Fibroblast of mammary gland (primary cell): ENCODE measurements at regions not wholly inside any gene's neighbourhood (a gene's known extent, or its start where the extent isn't known, plus 50 kb on each side); places are given as distances from the start of the nearest gene placed in this dataset.

Experiments
- DNase-seq: peaks from one replicate; pipeline ENCODE4 v3.0.0-alpha.2; 2010; ENCODE audit warnings: low read depth
- H3K4me3 ChIP-seq: 2 replicates; pipeline ENCODE4 v1.5.1; 2011; ENCODE audit warnings: low read depth, mild to moderate bottlenecking, low read length, moderate library complexity; ENCODE audit not compliant: control insufficient read depth
- CTCF ChIP-seq: conservative IDR thresholded peaks from 2 replicates; pipeline ENCODE4 v1.5.1; 2011; ENCODE audit warnings: low read depth, low read length, inconsistent platforms; ENCODE audit not compliant: control insufficient read depth, insufficient read depth

- DNase-seq, result no peak
- H3K4me3 ChIP-seq, result no peak overlapping the region
- no peak for TF ChIP-seq CTCF
Measured at GRCh38 chr5:9698125-9698826, 68.1 kb upstream of the TAS2R1 start.

- no peak for TF ChIP-seq CTCF
- no peak overlapping the region for H3K4me3 ChIP-seq
- DNase-seq, result no peak
Measured at GRCh38 chr5:9692576-9692975, 62.4 kb upstream of the TAS2R1 start.

- no peak overlapping the region for H3K4me3 ChIP-seq
- DNase-seq, result no peak
- TF ChIP-seq CTCF, result no peak
Measured at GRCh38 chr5:9691261-9691660, 61.1 kb upstream of the TAS2R1 start.

- H3K4me3 ChIP-seq, result no peak overlapping the region
- TF ChIP-seq CTCF, result no peak
- no peak for DNase-seq
Measured at GRCh38 chr5:9690751-9691150, 60.6 kb upstream of the TAS2R1 start.

- no peak overlapping the region for H3K4me3 ChIP-seq
- DNase-seq, result no peak
- no peak for TF ChIP-seq CTCF
Measured at GRCh38 chr5:9686216-9686615, 56.1 kb upstream of the TAS2R1 start.

GRCh38 chr5:9681706-9682105 lies 51.6 kb upstream of the TAS2R1 start:
- no peak for TF ChIP-seq CTCF
- no peak overlapping the region for H3K4me3 ChIP-seq
- DNase-seq, result no peak
